Uterus (tissue), 3 donors: ENCODE measurements at regions not wholly inside any gene's neighbourhood (a gene's known extent, or its start where the extent isn't known, plus 50 kb on each side); places are given as distances from the start of the nearest gene placed in this dataset.

Source experiments
- DNase-seq, 2 donors: peaks; one replicate each; pipeline ENCODE4 v3.0.0-alpha.2; 2019 to 2020
- H3K27ac ChIP-seq, 2 donors: fragments of 200-600 bp; sonication (generic); 1 replicate in 1 of 2; 2 replicates in 1 of 2; pipeline ENCODE4 v1.5.1; 2016 to 2018
- H3K27me3 ChIP-seq, 2 donors: fragments of 200-600 bp; sonication (generic); one replicate each; pipeline ENCODE4 v1.5.1; 2018 to 2019; ENCODE audit warnings: control low read depth in 1 of 2
- H3K36me3 ChIP-seq, 2 donors: fragments of 200-600 bp; sonication (generic); one replicate each; pipeline ENCODE4 v1.5.1; 2019; ENCODE audit warnings: control low read depth in 1 of 2
- H3K4me1 ChIP-seq, 2 donors: fragments of 200-600 bp; sonication (generic); one replicate each; pipeline ENCODE4 v1.5.1; 2018 to 2019; ENCODE audit warnings: control low read depth in 1 of 2
- H3K4me3 ChIP-seq, 2 donors: fragments of 200-600 bp; sonication (generic); 1 replicate in 1 of 2; 2 replicates in 1 of 2; pipeline ENCODE4 v1.5.1; 2018 to 2019; ENCODE audit warnings: mild to moderate bottlenecking in 1 of 2
- H3K9me3 ChIP-seq, 2 donors: fragments of 200-600 bp; sonication (generic); one replicate each; pipeline ENCODE4 v1.5.1; 2019; ENCODE audit warnings: control low read depth in 1 of 2
- POLR2A ChIP-seq, 2 donors: fragments of 450-650 bp; IDR thresholded peaks; one replicate each; pipeline ENCODE4 v1.6.1; 2016; ENCODE audit warnings: antibody characterized with exemption in 2 of 2, mild to moderate bottlenecking in 1 of 2, moderate library complexity in 1 of 2
- intact Hi-C: fragments of 100-400 bp; cut with DNase I; formaldehyde crosslinking; loops from one replicate; pipeline ENCODE4 v1.15.1; 2023; ENCODE audit warnings: low total_unique reads
- TF ChIP-seq, protein P1 (sequence below), 4 experiments: fragments of 200-600 bp in 2 of 4; fragments of 450-650 bp in 2 of 4; sonication (generic) in 2 of 4; IDR thresholded peaks; one replicate each; pipeline ENCODE4 v1.5.1; 2016 to 2019; ENCODE audit warnings: antibody characterized with exemption in 4 of 4, mild to moderate bottlenecking in 2 of 4, moderate library complexity in 1 of 4
- donor health status: DM: yes; HTN: yes; CAD: no.

DNA sequence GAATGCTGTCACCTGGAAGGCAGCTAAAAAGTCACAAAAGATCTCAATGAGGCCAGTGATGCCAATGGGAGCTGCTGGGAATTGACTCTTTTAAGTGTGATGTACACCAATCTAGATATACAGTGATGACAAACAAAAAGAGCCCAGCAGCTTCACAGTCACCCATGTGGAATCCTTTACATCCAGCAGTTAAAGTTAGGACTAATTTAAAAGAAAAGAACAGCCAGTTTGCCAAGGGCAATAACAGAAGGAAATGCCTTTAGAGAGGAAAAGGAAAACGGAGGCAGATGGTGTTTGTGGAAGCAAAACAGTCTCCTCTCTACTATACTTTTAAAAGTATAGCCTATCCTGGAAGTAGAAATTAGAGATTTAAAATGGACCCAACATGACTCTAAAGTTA, 873.5 kb downstream of the EPHA7 start:
- H3K4me3 ChIP-seq = no peak overlapping the region
- TF ChIP-seq, protein P1, sequence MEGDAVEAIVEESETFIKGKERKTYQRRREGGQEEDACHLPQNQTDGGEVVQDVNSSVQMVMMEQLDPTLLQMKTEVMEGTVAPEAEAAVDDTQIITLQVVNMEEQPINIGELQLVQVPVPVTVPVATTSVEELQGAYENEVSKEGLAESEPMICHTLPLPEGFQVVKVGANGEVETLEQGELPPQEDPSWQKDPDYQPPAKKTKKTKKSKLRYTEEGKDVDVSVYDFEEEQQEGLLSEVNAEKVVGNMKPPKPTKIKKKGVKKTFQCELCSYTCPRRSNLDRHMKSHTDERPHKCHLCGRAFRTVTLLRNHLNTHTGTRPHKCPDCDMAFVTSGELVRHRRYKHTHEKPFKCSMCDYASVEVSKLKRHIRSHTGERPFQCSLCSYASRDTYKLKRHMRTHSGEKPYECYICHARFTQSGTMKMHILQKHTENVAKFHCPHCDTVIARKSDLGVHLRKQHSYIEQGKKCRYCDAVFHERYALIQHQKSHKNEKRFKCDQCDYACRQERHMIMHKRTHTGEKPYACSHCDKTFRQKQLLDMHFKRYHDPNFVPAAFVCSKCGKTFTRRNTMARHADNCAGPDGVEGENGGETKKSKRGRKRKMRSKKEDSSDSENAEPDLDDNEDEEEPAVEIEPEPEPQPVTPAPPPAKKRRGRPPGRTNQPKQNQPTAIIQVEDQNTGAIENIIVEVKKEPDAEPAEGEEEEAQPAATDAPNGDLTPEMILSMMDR (IDR thresholded peaks at IDR 0.05) = no peak
- no peak for TF ChIP-seq POLR2A (IDR thresholded peaks at IDR 0.05)
- H3K9me3 ChIP-seq = no peaks in the 10 kb centered on the region
- H3K27me3 ChIP-seq = no peaks in the 10 kb centered on the region
- no peak overlapping the region for H3K27ac ChIP-seq
- intact Hi-C loops = no loop called here
- H3K4me1 ChIP-seq = no peaks in the 10 kb centered on the region
- DNase-seq = no peak
- no peaks in the 10 kb centered on the region for H3K36me3 ChIP-seq

DNA sequence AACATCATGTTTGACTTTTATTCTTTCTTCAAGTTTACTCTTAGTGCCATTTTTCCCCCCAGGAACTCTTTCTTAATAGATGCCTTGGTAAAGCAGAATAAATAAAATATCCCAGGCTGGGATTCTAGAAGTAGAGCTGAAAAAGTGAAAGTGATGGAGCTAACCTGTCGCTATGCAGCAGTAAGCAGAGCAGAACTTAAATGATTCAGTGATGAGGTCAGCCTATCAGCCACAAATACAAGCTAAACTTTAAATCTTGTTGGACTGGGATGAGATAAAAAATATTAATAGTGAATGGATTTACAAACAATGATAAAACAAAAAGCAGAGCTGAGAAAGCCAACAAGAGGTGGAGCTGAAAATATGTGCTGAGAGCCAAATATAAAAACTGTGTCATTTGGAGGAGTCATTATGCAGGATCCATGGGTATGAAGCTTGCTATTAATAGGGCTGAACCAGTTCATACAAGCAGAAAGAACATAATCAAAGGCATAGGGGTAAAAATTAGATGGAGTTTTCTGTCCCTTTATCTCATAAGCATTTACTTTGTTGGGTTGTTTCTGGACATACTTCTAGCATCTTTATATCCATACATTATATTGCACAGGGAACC, 877.8 kb downstream of the EPHA7 start:
- Histone ChIP-seq H3K4me3 (no peak overlapping the region), H3K27ac (no peak overlapping the region), H3K4me1 (no peaks in the 10 kb centered on the region), H3K9me3 (no peaks in the 10 kb centered on the region), H3K27me3 (no peaks in the 10 kb centered on the region), H3K36me3 (no peaks in the 10 kb centered on the region)
- no peak for DNase-seq
- intact Hi-C loops = no loop called here
- TF ChIP-seq, protein P1 (IDR thresholded peaks at IDR 0.05) = no peak
- no peak for TF ChIP-seq POLR2A (IDR thresholded peaks at IDR 0.05)

DNA sequence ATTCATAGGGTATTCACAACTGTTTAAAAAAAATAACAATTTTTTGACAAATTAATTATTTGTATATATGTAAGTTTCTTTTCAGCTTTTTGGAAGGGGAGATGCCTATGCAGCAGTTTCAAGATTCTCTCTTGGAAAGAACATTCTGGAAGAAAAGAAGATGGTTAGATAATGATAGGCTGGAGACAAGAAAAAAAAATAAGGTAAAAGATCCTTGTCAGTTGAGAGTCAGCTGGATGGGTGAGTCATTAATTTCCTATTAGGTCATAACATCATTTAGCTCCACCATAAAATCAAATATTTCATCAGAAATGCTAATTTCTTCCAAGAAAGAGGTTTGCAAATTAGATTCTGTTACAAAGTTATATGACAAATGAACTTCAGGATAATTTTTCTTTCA, 880.4 kb downstream of the EPHA7 start:
- TF ChIP-seq POLR2A (IDR thresholded peaks at IDR 0.05) = no peak
- TF ChIP-seq, protein P1 (IDR thresholded peaks at IDR 0.05) = no peak
- Histone ChIP-seq H3K36me3 (no peaks in the 10 kb centered on the region), H3K27me3 (no peaks in the 10 kb centered on the region), H3K9me3 (no peaks in the 10 kb centered on the region), H3K27ac (no peak overlapping the region), H3K4me3 (no peak overlapping the region), H3K4me1 (no peaks in the 10 kb centered on the region)
- no peak for DNase-seq
- intact Hi-C loops = no loop called here

DNA sequence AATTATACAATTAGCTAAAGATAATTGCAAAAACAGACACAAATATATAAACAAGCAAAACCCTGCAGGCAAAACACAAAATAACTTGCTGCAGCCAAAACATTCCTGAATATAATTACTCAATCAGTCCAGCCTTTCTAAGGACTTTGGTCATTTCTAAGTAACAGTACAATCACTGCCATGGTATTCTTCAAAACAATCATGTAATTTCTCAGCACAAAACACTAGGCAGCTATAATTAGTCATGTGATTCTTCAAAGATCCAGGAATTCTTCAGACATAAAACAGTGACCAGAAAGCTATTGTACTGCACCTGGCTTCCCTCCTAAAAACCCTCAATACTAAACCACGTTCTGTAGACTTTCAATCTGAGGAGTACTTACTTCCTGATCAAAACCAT, 881.1 kb downstream of the EPHA7 start:
- Histone ChIP-seq H3K36me3 (no peaks in the 10 kb centered on the region), H3K4me3 (no peak overlapping the region), H3K9me3 (no peaks in the 10 kb centered on the region), H3K27ac (no peak overlapping the region), H3K27me3 (no peaks in the 10 kb centered on the region), H3K4me1 (no peaks in the 10 kb centered on the region)
- intact Hi-C loops = no loop called here
- no peak for DNase-seq
- TF ChIP-seq, protein P1 (IDR thresholded peaks at IDR 0.05) = no peak
- TF ChIP-seq POLR2A (IDR thresholded peaks at IDR 0.05) = no peak

DNA sequence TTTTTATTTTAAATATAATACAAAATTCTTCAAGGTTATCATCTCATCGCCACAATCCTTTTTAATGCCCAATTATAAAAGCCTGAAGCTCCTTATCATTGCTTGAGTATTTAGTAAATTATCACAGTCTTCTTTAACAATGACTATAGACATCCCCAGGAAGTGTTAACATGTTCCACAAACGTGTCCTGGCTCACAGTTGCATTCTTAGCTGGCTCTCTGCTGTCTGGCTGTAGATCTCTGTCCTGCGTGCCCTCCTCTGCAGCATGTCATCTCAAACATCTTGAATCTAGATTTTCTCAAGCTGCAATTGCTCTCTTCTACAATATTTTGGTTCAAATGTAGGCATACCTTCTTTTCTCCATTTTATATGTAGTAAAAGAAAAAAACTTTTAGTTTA, 885.2 kb downstream of the EPHA7 start:
- intact Hi-C loops = no loop called here
- no peaks in the 10 kb centered on the region for H3K36me3 ChIP-seq
- H3K27ac ChIP-seq = no peak overlapping the region
- TF ChIP-seq POLR2A (IDR thresholded peaks at IDR 0.05) = no peak
- TF ChIP-seq, protein P1 (IDR thresholded peaks at IDR 0.05) = no peak
- H3K4me1 ChIP-seq = no peaks in the 10 kb centered on the region
- H3K4me3 ChIP-seq = no peak overlapping the region
- no peaks in the 10 kb centered on the region for H3K9me3 ChIP-seq
- DNase-seq = no peak
- H3K27me3 ChIP-seq = no peaks in the 10 kb centered on the region
